NCI-H146 treated with DMSO at 0.1 percent for 48 hours (cell line): ENCODE measurements at regions not wholly inside any gene's neighbourhood (a gene's known extent, or its start where the extent isn't known, plus 50 kb on each side); places are given as distances from the start of the nearest gene placed in this dataset.
"Not testable (repeated sequence)": the region's sequence is repeated elsewhere in the genome, so short reads cannot be mapped to it uniquely, and the experiment has no call there.

Experiments used
- DNase-seq: peaks from one replicate; lab custom pipeline; 2025; ENCODE audit not compliant: unreplicated experiment; lab: John Stamatoyannopoulos, UW

- DNase-seq, result peak; percentile 68
These were observed 137.7 kb upstream of the GRIA1 start for GRCh38 chr5:153352685-153353219.

GRCh38 chr5:153357493-153358112 lies 132.9 kb upstream of the GRIA1 start:
- no peak for DNase-seq

- no peak for DNase-seq
These were observed 132.0 kb upstream of the GRIA1 start for GRCh38 chr5:153358315-153358976.

GRCh38 chr5:153360860-153361259 lies 129.6 kb upstream of the GRIA1 start:
- no peak for DNase-seq

GRCh38 chr5:153361735-153362409 lies 128.6 kb upstream of the GRIA1 start:
- no peak for DNase-seq

- DNase-seq, result no peak
These were observed 124.9 kb upstream of the GRIA1 start for GRCh38 chr5:153365547-153365946.

GRCh38 chr5:153367466-153367865 lies 123.0 kb upstream of the GRIA1 start:
- no peak for DNase-seq

GRCh38 chr5:153372425-153373129 lies 117.9 kb upstream of the GRIA1 start:
- peak; percentile 93 for DNase-seq

- no peak for DNase-seq
These were observed 117.4 kb upstream of the GRIA1 start for GRCh38 chr5:153373130-153373498.

GRCh38 chr5:153381630-153382029 lies 108.8 kb upstream of the GRIA1 start:
- DNase-seq, result not testable (repeated sequence)

GRCh38 chr5:153390569-153390968 lies 99.9 kb upstream of the GRIA1 start:
- DNase-seq, result no peak

- DNase-seq, result no peak
These were observed 90.9 kb upstream of the GRIA1 start for GRCh38 chr5:153399595-153399994.

- no peak for DNase-seq
These were observed 89.5 kb upstream of the GRIA1 start for GRCh38 chr5:153400931-153401330.

- no peak for DNase-seq
These were observed 87.9 kb upstream of the GRIA1 start for GRCh38 chr5:153402550-153402949.

- no peak for DNase-seq
These were observed 87.0 kb upstream of the GRIA1 start for GRCh38 chr5:153403470-153403869.

GRCh38 chr5:153404747-153405146 lies 85.7 kb upstream of the GRIA1 start:
- no peak for DNase-seq

- no peak for DNase-seq
These were observed 68.8 kb upstream of the GRIA1 start for GRCh38 chr5:153421676-153422075.

- no peak for DNase-seq
These were observed 64.6 kb upstream of the GRIA1 start for GRCh38 chr5:153425914-153426313.

GRCh38 chr5:153429761-153430380 lies 60.6 kb upstream of the GRIA1 start:
- no peak for DNase-seq

- DNase-seq, result no peak
These were observed 57.9 kb upstream of the GRIA1 start for GRCh38 chr5:153432583-153432982.

- no peak for DNase-seq
These were observed 53.2 kb upstream of the GRIA1 start for GRCh38 chr5:153437251-153437650.
